ENCODE measurements at regions not wholly inside any gene's neighbourhood (a gene's known extent, or its start where the extent isn't known, plus 50 kb on each side); places are given as distances from the start of the nearest gene placed in this dataset.

GRCh38 chr10:131702531-131703356 lies 198.1 kb upstream of the PPP2R2D start:
- TF ChIP-seq POLR2A (IDR thresholded peaks at IDR 0.05) (no peak), CTCF (IDR thresholded peaks at IDR 0.05) (no peak)

Measured in Peyer's patch (tissue), 4 donors.